ENCODE measurements at regions not wholly inside any gene's neighbourhood (a gene's known extent, or its start where the extent isn't known, plus 50 kb on each side); places are given as distances from the start of the nearest gene placed in this dataset.

DNA sequence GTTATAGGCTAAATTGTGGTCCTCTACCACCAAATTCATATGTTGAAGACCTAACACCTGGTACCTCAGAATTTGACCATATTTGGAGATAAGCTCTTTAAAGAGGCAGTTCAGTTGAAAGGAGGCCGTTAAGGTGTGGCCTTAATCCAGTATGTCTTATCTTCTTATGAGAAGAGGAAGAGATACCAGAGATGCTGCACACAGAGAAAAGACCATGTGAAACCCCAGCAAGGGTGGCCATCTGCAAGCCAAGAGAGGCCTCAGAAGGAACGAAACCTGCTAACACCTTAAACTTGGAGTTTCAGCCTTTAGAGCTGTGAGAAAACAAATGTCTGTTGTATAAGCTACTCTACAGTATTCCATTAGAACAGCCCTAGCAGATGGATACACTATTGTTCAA, 528.1 kb upstream of the DCC start:
- BruUV-seq (replicated peaks): no TSS peak
- intact Hi-C loops (cut with micrococcal nuclease; ENCODE audit: unreplicated experiment): no loop called here
- H3K9me3 ChIP-seq (ENCODE audit: low read depth, low read length, poor library complexity, severe bottlenecking): no peaks in the 10 kb centered on the region
- H3K27me3 ChIP-seq (replicated peaks; ENCODE audit: insufficient read depth, low read depth, low read length, poor library complexity): peaks cover 2% of the 10 kb centered on the region
- no peak for DNase-seq (ENCODE audit: low spot score)
- ChIA-PET CTCF (no interaction called here), POLR2A (ENCODE audit: low non-redundant PET) (no interaction called here)
- H3K27ac ChIP-seq (ENCODE audit: low read depth, low read length, poor library complexity, severe bottlenecking): no peak overlapping the region
- no peaks in the 10 kb centered on the region for H3K4me1 ChIP-seq (ENCODE audit: insufficient read depth, low read length, poor library complexity, severe bottlenecking)
- no peaks in the 10 kb centered on the region for H3K36me3 ChIP-seq (ENCODE audit: insufficient read depth, low read length, poor library complexity, severe bottlenecking)
- no peak overlapping the region for H3K4me3 ChIP-seq (ENCODE audit: low read depth, low read length, poor library complexity, severe bottlenecking)
- no peak for TF ChIP-seq EZH2 (IDR thresholded peaks at IDR 0.05; ENCODE audit: borderline replicate concordance, low read depth, low read length, poor library complexity, severe bottlenecking)
- TF ChIP-seq, protein P1, sequence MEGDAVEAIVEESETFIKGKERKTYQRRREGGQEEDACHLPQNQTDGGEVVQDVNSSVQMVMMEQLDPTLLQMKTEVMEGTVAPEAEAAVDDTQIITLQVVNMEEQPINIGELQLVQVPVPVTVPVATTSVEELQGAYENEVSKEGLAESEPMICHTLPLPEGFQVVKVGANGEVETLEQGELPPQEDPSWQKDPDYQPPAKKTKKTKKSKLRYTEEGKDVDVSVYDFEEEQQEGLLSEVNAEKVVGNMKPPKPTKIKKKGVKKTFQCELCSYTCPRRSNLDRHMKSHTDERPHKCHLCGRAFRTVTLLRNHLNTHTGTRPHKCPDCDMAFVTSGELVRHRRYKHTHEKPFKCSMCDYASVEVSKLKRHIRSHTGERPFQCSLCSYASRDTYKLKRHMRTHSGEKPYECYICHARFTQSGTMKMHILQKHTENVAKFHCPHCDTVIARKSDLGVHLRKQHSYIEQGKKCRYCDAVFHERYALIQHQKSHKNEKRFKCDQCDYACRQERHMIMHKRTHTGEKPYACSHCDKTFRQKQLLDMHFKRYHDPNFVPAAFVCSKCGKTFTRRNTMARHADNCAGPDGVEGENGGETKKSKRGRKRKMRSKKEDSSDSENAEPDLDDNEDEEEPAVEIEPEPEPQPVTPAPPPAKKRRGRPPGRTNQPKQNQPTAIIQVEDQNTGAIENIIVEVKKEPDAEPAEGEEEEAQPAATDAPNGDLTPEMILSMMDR (conservative IDR thresholded peaks at IDR 0.05; ENCODE audit: low read depth, low read length): no peak

DNA sequence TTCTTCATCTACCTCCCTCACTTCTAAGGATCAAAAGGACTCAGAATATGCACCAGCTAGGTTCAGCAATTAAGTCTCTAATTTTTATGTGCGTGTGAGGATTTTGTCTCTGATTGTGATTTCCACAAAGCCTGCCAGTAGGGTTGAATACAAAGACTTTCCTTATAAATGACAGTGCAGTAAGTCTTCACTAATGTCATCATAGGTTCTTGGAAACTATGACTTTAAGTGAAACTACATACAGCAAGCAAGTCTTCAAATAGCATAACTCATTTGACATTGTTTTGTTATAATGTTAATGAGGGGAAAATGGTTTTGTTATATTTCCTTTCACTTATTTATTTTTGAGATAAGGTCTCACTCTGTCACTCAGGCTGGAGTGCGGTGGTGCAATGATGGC, 526.3 kb upstream of the DCC start:
- ChIA-PET CTCF (no interaction called here), POLR2A (ENCODE audit: low non-redundant PET) (no interaction called here)
- no peaks in the 10 kb centered on the region for H3K36me3 ChIP-seq (ENCODE audit: insufficient read depth, low read length, poor library complexity, severe bottlenecking)
- H3K4me1 ChIP-seq (ENCODE audit: insufficient read depth, low read length, poor library complexity, severe bottlenecking): no peaks in the 10 kb centered on the region
- no peaks in the 10 kb centered on the region for H3K9me3 ChIP-seq (ENCODE audit: low read depth, low read length, poor library complexity, severe bottlenecking)
- H3K27ac ChIP-seq (ENCODE audit: low read depth, low read length, poor library complexity, severe bottlenecking): no peak overlapping the region
- no peak for DNase-seq (ENCODE audit: low spot score)
- BruUV-seq (replicated peaks): no TSS peak
- no peak overlapping the region for H3K4me3 ChIP-seq (ENCODE audit: low read depth, low read length, poor library complexity, severe bottlenecking)
- intact Hi-C loops (cut with micrococcal nuclease; ENCODE audit: unreplicated experiment): no loop called here
- peaks cover 8% of the 10 kb centered on the region for H3K27me3 ChIP-seq (replicated peaks; ENCODE audit: insufficient read depth, low read depth, low read length, poor library complexity)
- TF ChIP-seq, protein P1 (conservative IDR thresholded peaks at IDR 0.05; ENCODE audit: low read depth, low read length): no peak
- TF ChIP-seq EZH2 (IDR thresholded peaks at IDR 0.05; ENCODE audit: borderline replicate concordance, low read depth, low read length, poor library complexity, severe bottlenecking): no peak

DNA sequence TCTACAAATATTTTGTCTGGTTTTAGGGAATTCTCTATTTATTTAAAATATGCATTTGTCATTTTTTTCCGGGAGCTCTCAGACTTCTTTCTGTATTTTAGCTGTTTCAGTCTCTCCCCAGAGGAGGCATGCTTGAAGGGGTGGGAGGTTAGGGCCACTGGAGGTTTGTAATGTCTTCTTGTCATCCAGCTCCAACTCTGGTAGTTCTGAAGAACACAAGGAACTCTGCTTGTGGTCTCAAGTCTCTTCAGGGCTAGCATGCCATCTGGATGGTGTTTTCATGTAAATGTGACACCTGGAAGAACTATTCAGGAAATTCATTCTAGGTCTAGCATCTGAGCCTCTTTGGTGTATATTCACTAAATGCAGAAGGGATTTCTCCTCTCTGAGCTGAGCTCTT, 518.4 kb upstream of the DCC start:
- POLR2A ChIA-PET (ENCODE audit: low non-redundant PET): no interaction called here
- intact Hi-C loops (cut with micrococcal nuclease; ENCODE audit: unreplicated experiment): no loop called here
- CTCF ChIA-PET: no interaction called here
- TF ChIP-seq EZH2 (IDR thresholded peaks at IDR 0.05; ENCODE audit: borderline replicate concordance, low read depth, low read length, poor library complexity, severe bottlenecking): no peak
- TF ChIP-seq, protein P1 (conservative IDR thresholded peaks at IDR 0.05; ENCODE audit: low read depth, low read length): no peak
- Histone ChIP-seq H3K36me3 (ENCODE audit: insufficient read depth, low read length, poor library complexity, severe bottlenecking) (no peaks in the 10 kb centered on the region), H3K27ac (ENCODE audit: low read depth, low read length, poor library complexity, severe bottlenecking) (no peak overlapping the region), H3K4me3 (ENCODE audit: low read depth, low read length, poor library complexity, severe bottlenecking) (no peak overlapping the region), H3K9me3 (ENCODE audit: low read depth, low read length, poor library complexity, severe bottlenecking) (no peaks in the 10 kb centered on the region), H3K27me3 (replicated peaks; ENCODE audit: insufficient read depth, low read depth, low read length, poor library complexity) (peaks cover 8% of the 10 kb centered on the region), H3K4me1 (ENCODE audit: insufficient read depth, low read length, poor library complexity, severe bottlenecking) (no peaks in the 10 kb centered on the region)
- no TSS peak for BruUV-seq (replicated peaks)
- DNase-seq (ENCODE audit: low spot score): no peak

Measured in A673 (cell line).